ENCODE measurements at regions not wholly inside any gene's neighbourhood (a gene's known extent, or its start where the extent isn't known, plus 50 kb on each side); places are given as distances from the start of the nearest gene placed in this dataset.

DNA sequence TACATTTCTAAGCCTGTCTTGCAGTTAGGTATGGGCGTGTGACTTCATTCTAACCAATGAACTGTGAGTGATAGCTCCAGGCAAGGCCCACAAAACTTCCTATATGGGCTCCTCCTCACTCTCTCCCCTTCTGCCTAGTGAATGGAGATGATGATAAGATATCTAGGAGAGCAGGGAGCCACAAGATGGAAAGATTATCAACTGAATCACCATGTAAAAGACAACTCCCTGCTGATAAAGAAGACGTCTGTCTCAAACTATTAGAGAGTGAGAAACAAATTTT, 237.1 kb downstream of the GPD2 start:
- ATAC-seq (ENCODE audit: low read depth) = no peak
- no peak overlapping the region for H2AFZ ChIP-seq (replicated peaks; ENCODE audit: low read length, poor library complexity)
- intact Hi-C loops (cut with micrococcal nuclease) = no loop called here
- CTCF ChIA-PET = no interaction called here
- H3K14ac ChIP-seq (replicated peaks; ENCODE audit: low read depth, low read length) = no peak overlapping the region
- H3K23ac ChIP-seq (ENCODE audit: low read depth, low read length) = no peak overlapping the region
- H2BK5ac ChIP-seq (ENCODE audit: low read depth, low read length, poor library complexity, severe bottlenecking) = no peak overlapping the region
- BruUV-seq (replicated peaks) = no TSS peak
- no peak overlapping the region for H3K4me2 ChIP-seq (ENCODE audit: low read depth, low read length)
- no peak overlapping the region for H3K4ac ChIP-seq (ENCODE audit: low read depth, low read length)
- no peak overlapping the region for H2AK5ac ChIP-seq (ENCODE audit: low read depth, low read length)
- no peak overlapping the region for H3K9ac ChIP-seq (ENCODE audit: low read depth, low read length)
- no peak overlapping the region for H3K56ac ChIP-seq (ENCODE audit: extremely low read depth, insufficient read depth, low read length)
- TF ChIP-seq MXI1 (IDR thresholded peaks at IDR 0.05; ENCODE audit: borderline replicate concordance, low read depth, low read length) = no peak
- TF ChIP-seq RCOR1 (IDR thresholded peaks at IDR 0.05; ENCODE audit: insufficient replicate concordance, low read length) = no peak
- TF ChIP-seq, protein P1, sequence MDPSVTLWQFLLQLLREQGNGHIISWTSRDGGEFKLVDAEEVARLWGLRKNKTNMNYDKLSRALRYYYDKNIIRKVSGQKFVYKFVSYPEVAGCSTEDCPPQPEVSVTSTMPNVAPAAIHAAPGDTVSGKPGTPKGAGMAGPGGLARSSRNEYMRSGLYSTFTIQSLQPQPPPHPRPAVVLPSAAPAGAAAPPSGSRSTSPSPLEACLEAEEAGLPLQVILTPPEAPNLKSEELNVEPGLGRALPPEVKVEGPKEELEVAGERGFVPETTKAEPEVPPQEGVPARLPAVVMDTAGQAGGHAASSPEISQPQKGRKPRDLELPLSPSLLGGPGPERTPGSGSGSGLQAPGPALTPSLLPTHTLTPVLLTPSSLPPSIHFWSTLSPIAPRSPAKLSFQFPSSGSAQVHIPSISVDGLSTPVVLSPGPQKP (IDR thresholded peaks at IDR 0.05; ENCODE audit: borderline replicate concordance, low read depth, low read length) = no peak
- no peak for TF ChIP-seq MAFK (IDR thresholded peaks at IDR 0.05; ENCODE audit: low read depth, low read length)
- TF ChIP-seq, protein P2, sequence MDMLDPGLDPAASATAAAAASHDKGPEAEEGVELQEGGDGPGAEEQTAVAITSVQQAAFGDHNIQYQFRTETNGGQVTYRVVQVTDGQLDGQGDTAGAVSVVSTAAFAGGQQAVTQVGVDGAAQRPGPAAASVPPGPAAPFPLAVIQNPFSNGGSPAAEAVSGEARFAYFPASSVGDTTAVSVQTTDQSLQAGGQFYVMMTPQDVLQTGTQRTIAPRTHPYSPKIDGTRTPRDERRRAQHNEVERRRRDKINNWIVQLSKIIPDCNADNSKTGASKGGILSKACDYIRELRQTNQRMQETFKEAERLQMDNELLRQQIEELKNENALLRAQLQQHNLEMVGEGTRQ (IDR thresholded peaks at IDR 0.05; ENCODE audit: low read depth, low read length) = no peak
- TF ChIP-seq, protein P3, sequence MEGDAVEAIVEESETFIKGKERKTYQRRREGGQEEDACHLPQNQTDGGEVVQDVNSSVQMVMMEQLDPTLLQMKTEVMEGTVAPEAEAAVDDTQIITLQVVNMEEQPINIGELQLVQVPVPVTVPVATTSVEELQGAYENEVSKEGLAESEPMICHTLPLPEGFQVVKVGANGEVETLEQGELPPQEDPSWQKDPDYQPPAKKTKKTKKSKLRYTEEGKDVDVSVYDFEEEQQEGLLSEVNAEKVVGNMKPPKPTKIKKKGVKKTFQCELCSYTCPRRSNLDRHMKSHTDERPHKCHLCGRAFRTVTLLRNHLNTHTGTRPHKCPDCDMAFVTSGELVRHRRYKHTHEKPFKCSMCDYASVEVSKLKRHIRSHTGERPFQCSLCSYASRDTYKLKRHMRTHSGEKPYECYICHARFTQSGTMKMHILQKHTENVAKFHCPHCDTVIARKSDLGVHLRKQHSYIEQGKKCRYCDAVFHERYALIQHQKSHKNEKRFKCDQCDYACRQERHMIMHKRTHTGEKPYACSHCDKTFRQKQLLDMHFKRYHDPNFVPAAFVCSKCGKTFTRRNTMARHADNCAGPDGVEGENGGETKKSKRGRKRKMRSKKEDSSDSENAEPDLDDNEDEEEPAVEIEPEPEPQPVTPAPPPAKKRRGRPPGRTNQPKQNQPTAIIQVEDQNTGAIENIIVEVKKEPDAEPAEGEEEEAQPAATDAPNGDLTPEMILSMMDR (conservative IDR thresholded peaks at IDR 0.05; ENCODE audit: low read depth, low read length) = no peak
- no peak for TF ChIP-seq FOS (IDR thresholded peaks at IDR 0.05; ENCODE audit: low read depth, low read length)
- no peak for TF ChIP-seq MAZ (IDR thresholded peaks at IDR 0.05; ENCODE audit: borderline replicate concordance, low read depth, low read length)
- TF ChIP-seq RFX5 (IDR thresholded peaks at IDR 0.05; ENCODE audit: low read depth, low read length) = no peak
- no peak for TF ChIP-seq SMC3 (IDR thresholded peaks at IDR 0.05; ENCODE audit: low read depth, low read length)
- WGBS, 2 experiments (ENCODE audit: extremely low coverage in 2 of 2, insufficient read length in 1 of 2) = no CpG with 5 or more reads among the region's 2 CpGs
- dilution Hi-C loops (cut with HindIII; ENCODE audit: low sequenced_read_pairs, unreplicated experiment) = no loop called here
- no peaks in the 10 kb centered on the region for H3K9me3 ChIP-seq (ENCODE audit: control insufficient read depth, insufficient read depth, low read length)
- no peak overlapping the region for H3K27ac ChIP-seq (ENCODE audit: insufficient read depth, low read length)
- H3K36me3 ChIP-seq (ENCODE audit: control insufficient read depth, insufficient read depth, low read length) = no peaks in the 10 kb centered on the region
- no peaks in the 10 kb centered on the region for H3K27me3 ChIP-seq (ENCODE audit: control insufficient read depth, insufficient read depth, low read length)
- H3K79me1 ChIP-seq (ENCODE audit: low read depth in 1 of 2, low read length in 2 of 2) = no peaks in the 10 kb centered on the region
- H3K18ac ChIP-seq (ENCODE audit: low read depth, low read length) = no peak overlapping the region
- no peaks in the 10 kb centered on the region for H4K20me1 ChIP-seq (ENCODE audit: insufficient read depth, low read length)
- no peaks in the 10 kb centered on the region for H3K4me1 ChIP-seq (ENCODE audit: control insufficient read depth, insufficient read depth, low read length)
- H3K9me1 ChIP-seq (ENCODE audit: insufficient read depth, low read length) = no peaks in the 10 kb centered on the region
- H2BK120ac ChIP-seq (ENCODE audit: low read depth, low read length) = no peak overlapping the region
- no peak overlapping the region for H2BK15ac ChIP-seq (ENCODE audit: low read depth, low read length)
- in situ Hi-C loops (cut with MboI; ENCODE audit: low sequenced_read_pairs) = no loop called here
- H2AK9ac ChIP-seq (replicated peaks; ENCODE audit: low read depth, low read length, poor library complexity) = no peak overlapping the region
- no peak overlapping the region for H2BK20ac ChIP-seq (ENCODE audit: low read depth, low read length)
- H3K4me3 ChIP-seq (ENCODE audit: insufficient read depth, low read depth, low read length) = no peak overlapping the region
- no peak for DNase-seq
- no peak overlapping the region for H4K5ac ChIP-seq (ENCODE audit: low read depth, low read length)
- H4K91ac ChIP-seq (ENCODE audit: insufficient read depth, low read depth, low read length) = no peak overlapping the region
- POLR2A ChIA-PET (ENCODE audit: unreplicated experiment) = no interaction called here
- no peak overlapping the region for H4K8ac ChIP-seq (ENCODE audit: low read depth in 2 of 2, low read length in 2 of 2)

Data from IMR-90 (cell line).